Stimulated activated naive CD8-positive, alpha-beta T cell treated with anti-CD3 and anti-CD28 coated beads, Interleukin-15, Interleukin-2, amounts not matched to agents 100 ng/mL and 50 ng/mL, for 24 hours (primary cell): ENCODE measurements at regions not wholly inside any gene's neighbourhood (a gene's known extent, or its start where the extent isn't known, plus 50 kb on each side); places are given as distances from the start of the nearest gene placed in this dataset.
"Not testable (repeated sequence)": the region's sequence is repeated elsewhere in the genome, so short reads cannot be mapped to it uniquely, and the experiment has no call there.

Source experiments
- H3K27ac Mint-ChIP-seq: one replicate; pipeline ENCODE4 v1.8.0; 2021; ENCODE audit warnings: mild to moderate bottlenecking, mixed read lengths
- H3K27me3 Mint-ChIP-seq: one replicate; pipeline ENCODE4 v1.8.0; 2021; ENCODE audit warnings: mixed read lengths
- H3K36me3 Mint-ChIP-seq: one replicate; pipeline ENCODE4 v1.8.0; 2021; ENCODE audit warnings: low read depth, mixed read lengths
- H3K4me1 Mint-ChIP-seq: one replicate; pipeline ENCODE4 v1.8.0; 2021; ENCODE audit warnings: low read depth, mixed read lengths
- H3K4me3 Mint-ChIP-seq: one replicate; pipeline ENCODE4 v1.8.0; 2021; ENCODE audit warnings: mild to moderate bottlenecking, mixed read lengths
- H3K9me3 Mint-ChIP-seq: one replicate; pipeline ENCODE4 v1.8.0; 2021; ENCODE audit warnings: mixed read lengths

GRCh38 chr1:177891809-177892208 lies 78.0 kb downstream of the SEC16B start:
- H3K9me3 Mint-ChIP-seq = peaks cover 6% of the 10 kb centered on the region
- H3K4me3 Mint-ChIP-seq = no peak overlapping the region
- no peaks in the 10 kb centered on the region for H3K4me1 Mint-ChIP-seq
- H3K27me3 Mint-ChIP-seq = no peaks in the 10 kb centered on the region
- H3K27ac Mint-ChIP-seq = no peak overlapping the region
- no peaks in the 10 kb centered on the region for H3K36me3 Mint-ChIP-seq

- Mint-ChIP-seq H3K27me3 (no peaks in the 10 kb centered on the region), H3K4me1 (no peaks in the 10 kb centered on the region), H3K4me3 (no peak overlapping the region), H3K36me3 (no peaks in the 10 kb centered on the region), H3K27ac (no peak overlapping the region), H3K9me3 (peaks cover 6% of the 10 kb centered on the region)
Measured at GRCh38 chr1:177890479-177890878, 79.4 kb downstream of the SEC16B start.

- no peaks in the 10 kb centered on the region for H3K36me3 Mint-ChIP-seq
Measured at GRCh38 chr1:177884479-177885021, 85.3 kb downstream of the SEC16B start.

GRCh38 chr1:177883581-177883980 lies 86.3 kb downstream of the SEC16B start:
- H3K27ac Mint-ChIP-seq = no peak overlapping the region
- H3K36me3 Mint-ChIP-seq = no peaks in the 10 kb centered on the region
- H3K4me3 Mint-ChIP-seq = no peak overlapping the region
- no peaks in the 10 kb centered on the region for H3K27me3 Mint-ChIP-seq
- H3K4me1 Mint-ChIP-seq = no peaks in the 10 kb centered on the region
- no peaks in the 10 kb centered on the region for H3K9me3 Mint-ChIP-seq

More at GRCh38 chr1:177884479-177885021, 85.3 kb downstream of the SEC16B start:
- H3K27me3 Mint-ChIP-seq = no peaks in the 10 kb centered on the region
- H3K4me3 Mint-ChIP-seq = no peak overlapping the region
- H3K9me3 Mint-ChIP-seq = peaks cover 2% of the 10 kb centered on the region
- no peak overlapping the region for H3K27ac Mint-ChIP-seq
- H3K4me1 Mint-ChIP-seq = no peaks in the 10 kb centered on the region

GRCh38 chr1:177880339-177880891 lies 89.4 kb downstream of the SEC16B start:
- H3K4me1 Mint-ChIP-seq = no peaks in the 10 kb centered on the region
- H3K9me3 Mint-ChIP-seq = peaks cover 11% of the 10 kb centered on the region
- no peaks in the 10 kb centered on the region for H3K27me3 Mint-ChIP-seq
- H3K36me3 Mint-ChIP-seq = no peaks in the 10 kb centered on the region
- H3K27ac Mint-ChIP-seq = no peak overlapping the region
- H3K4me3 Mint-ChIP-seq = no peak overlapping the region

DNA sequence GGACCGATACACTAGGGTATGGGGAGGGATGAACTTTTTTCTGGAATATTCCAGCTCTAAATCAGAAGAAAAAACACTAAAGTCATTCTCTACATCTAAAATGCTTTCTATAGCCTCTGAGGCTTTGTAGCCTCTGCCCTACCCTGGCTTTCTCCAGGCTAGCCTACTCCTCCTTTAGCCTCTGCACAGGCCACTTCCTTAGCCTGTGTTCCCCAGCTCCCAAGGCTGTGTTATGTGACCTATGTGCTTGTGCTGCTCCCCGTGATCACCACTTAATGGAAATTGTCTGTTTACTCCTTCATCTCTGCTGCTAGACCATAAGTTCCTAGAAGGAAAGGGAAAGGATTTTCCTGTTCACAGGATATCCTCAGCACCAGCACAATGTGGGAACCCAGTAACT lies 92.8 kb downstream of the SEC16B start:
- Mint-ChIP-seq H3K36me3 (no peaks in the 10 kb centered on the region), H3K9me3 (peaks cover 11% of the 10 kb centered on the region), H3K27ac (no peak overlapping the region), H3K4me3 (no peak overlapping the region), H3K27me3 (no peaks in the 10 kb centered on the region), H3K4me1 (no peaks in the 10 kb centered on the region)

DNA sequence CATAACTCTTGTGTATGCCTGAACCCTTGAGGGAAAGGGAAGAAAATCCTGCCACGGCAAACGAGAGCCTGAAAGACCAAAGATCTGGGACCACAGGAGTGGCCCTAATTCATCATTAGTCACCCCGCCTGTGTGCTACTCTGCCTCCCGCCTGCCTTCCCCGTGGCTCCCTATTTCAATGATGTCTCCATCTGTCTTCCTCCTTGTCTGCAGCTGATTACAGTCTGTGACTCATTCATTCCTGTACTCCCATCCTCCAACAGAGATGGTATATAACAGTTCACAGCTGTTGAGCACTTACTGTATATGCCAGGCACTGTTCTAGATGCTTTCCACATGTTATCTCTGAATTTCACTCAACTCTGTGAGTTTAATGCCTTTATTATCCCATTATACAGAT lies 96.6 kb downstream of the SEC16B start:
- no peaks in the 10 kb centered on the region for H3K27me3 Mint-ChIP-seq
- peaks cover 15% of the 10 kb centered on the region for H3K9me3 Mint-ChIP-seq
- no peak overlapping the region for H3K27ac Mint-ChIP-seq
- H3K4me3 Mint-ChIP-seq = no peak overlapping the region
- no peaks in the 10 kb centered on the region for H3K4me1 Mint-ChIP-seq
- H3K36me3 Mint-ChIP-seq = no peaks in the 10 kb centered on the region

GRCh38 chr1:177872308-177872900 lies 97.5 kb downstream of the SEC16B start:
- H3K27me3 Mint-ChIP-seq = no peaks in the 10 kb centered on the region
- no peak overlapping the region for H3K4me3 Mint-ChIP-seq
- no peak overlapping the region for H3K27ac Mint-ChIP-seq
- H3K36me3 Mint-ChIP-seq = no peaks in the 10 kb centered on the region
- no peaks in the 10 kb centered on the region for H3K4me1 Mint-ChIP-seq
- peaks cover 15% of the 10 kb centered on the region for H3K9me3 Mint-ChIP-seq

DNA sequence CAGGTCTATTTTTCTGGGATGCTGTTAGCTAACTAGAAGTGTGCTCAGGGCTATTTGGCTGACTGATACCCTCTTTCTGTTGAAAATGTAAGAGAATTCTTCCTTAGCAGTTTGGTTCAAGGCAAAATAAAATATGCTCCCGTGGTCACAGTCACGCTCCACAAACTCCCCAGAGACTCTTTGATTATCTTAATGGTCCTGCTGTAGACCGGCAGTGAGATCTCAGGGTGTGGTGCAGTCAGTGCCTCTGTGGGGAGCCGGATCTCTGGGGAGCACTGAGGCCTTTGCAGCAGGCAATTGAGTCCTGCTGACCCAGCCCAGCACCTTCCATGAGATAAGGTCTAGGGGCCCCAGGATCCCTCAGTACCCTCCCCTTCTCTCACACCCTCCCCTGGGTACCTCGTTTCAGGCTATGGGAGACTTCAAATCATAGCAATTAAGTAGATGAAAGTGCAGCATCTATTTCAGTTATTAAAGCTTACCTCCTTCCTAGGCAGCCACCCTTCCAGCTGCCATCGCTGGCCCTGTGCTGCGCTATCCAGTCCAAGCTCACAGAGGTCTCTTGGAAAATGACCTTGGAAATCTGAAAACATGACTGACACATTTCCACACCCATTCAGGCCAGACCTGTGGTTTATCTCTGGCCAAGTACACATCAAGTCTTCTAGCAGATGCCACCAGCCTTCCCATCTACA lies 98.1 kb downstream of the SEC16B start:
- H3K27ac Mint-ChIP-seq = no peak overlapping the region
- H3K4me1 Mint-ChIP-seq = no peaks in the 10 kb centered on the region
- no peaks in the 10 kb centered on the region for H3K36me3 Mint-ChIP-seq
- H3K27me3 Mint-ChIP-seq = no peaks in the 10 kb centered on the region
- peaks cover 9% of the 10 kb centered on the region for H3K9me3 Mint-ChIP-seq
- H3K4me3 Mint-ChIP-seq = no peak overlapping the region

DNA sequence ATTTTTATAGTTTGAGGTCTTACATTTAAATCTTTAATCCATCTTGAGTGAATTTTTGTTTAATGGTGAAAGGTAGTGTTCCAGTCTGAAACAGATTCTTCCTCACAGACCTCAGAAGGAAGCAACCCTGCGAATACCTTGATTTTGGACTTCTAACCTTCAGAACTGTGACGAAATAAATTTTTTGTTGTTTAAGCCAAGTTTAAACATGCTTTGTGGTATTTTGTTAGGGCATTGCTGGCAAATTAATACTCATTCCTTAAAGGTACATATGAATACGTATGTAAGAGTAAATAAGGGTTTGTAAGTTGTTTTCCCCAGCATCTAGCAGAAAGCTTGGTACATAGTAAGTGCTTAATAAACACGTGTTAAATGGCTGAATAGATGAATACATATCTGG lies 100.3 kb downstream of the SEC16B start:
- H3K27ac Mint-ChIP-seq = no peak overlapping the region
- H3K27me3 Mint-ChIP-seq = no peaks in the 10 kb centered on the region
- H3K4me1 Mint-ChIP-seq = no peaks in the 10 kb centered on the region
- H3K4me3 Mint-ChIP-seq = no peak overlapping the region
- H3K36me3 Mint-ChIP-seq = no peaks in the 10 kb centered on the region
- H3K9me3 Mint-ChIP-seq = peaks cover 3% of the 10 kb centered on the region

GRCh38 chr1:177869011-177869410 lies 100.8 kb downstream of the SEC16B start:
- H3K27me3 Mint-ChIP-seq, H3K4me1 Mint-ChIP-seq, H3K36me3 Mint-ChIP-seq, H3K9me3 Mint-ChIP-seq, H3K4me3 Mint-ChIP-seq, H3K27ac Mint-ChIP-seq: not testable (repeated sequence)

- Mint-ChIP-seq H3K36me3 (no peaks in the 10 kb centered on the region), H3K27me3 (no peaks in the 10 kb centered on the region), H3K9me3 (no peaks in the 10 kb centered on the region), H3K27ac (no peak overlapping the region), H3K4me1 (no peaks in the 10 kb centered on the region), H3K4me3 (no peak overlapping the region)
Measured at GRCh38 chr1:177865807-177866206, 104.1 kb downstream of the SEC16B start.

GRCh38 chr1:177864538-177865305 lies 105.1 kb downstream of the SEC16B start:
- no peak overlapping the region for H3K27ac Mint-ChIP-seq

DNA sequence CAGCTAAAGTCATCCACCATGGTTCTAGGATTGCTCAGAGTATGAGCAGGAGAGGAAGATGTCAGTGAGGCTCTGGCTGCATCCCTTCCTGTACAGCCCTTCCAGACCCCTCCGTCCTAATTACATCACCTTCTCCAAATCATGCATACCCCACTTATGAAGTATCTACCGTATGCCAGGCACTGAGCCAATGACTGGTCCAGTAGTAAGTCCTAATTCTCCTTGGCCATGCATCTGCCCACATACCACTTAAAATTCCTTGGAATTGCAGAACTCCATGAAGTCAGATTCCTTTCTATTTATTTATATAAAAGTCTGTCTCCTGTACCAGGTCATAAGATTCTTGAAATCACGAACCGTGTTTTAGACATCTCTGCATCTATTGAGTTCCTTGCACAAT lies 106.1 kb downstream of the SEC16B start:
- H3K4me1 Mint-ChIP-seq = no peaks in the 10 kb centered on the region
- no peaks in the 10 kb centered on the region for H3K27me3 Mint-ChIP-seq
- H3K4me3 Mint-ChIP-seq = no peak overlapping the region
- no peaks in the 10 kb centered on the region for H3K9me3 Mint-ChIP-seq
- H3K27ac Mint-ChIP-seq = no peak overlapping the region
- H3K36me3 Mint-ChIP-seq = no peaks in the 10 kb centered on the region

More at GRCh38 chr1:177864538-177865305, 105.1 kb downstream of the SEC16B start:
- Mint-ChIP-seq H3K4me3 (no peak overlapping the region), H3K4me1 (no peaks in the 10 kb centered on the region), H3K36me3 (no peaks in the 10 kb centered on the region), H3K9me3 (no peaks in the 10 kb centered on the region), H3K27me3 (no peaks in the 10 kb centered on the region)

GRCh38 chr1:177862916-177863315 lies 106.9 kb downstream of the SEC16B start:
- no peaks in the 10 kb centered on the region for H3K9me3 Mint-ChIP-seq
- H3K4me1 Mint-ChIP-seq = no peaks in the 10 kb centered on the region
- H3K4me3 Mint-ChIP-seq = no peak overlapping the region
- no peak overlapping the region for H3K27ac Mint-ChIP-seq
- no peaks in the 10 kb centered on the region for H3K27me3 Mint-ChIP-seq
- H3K36me3 Mint-ChIP-seq = no peaks in the 10 kb centered on the region
